ENCODE measurements at regions not wholly inside any gene's neighbourhood (a gene's known extent, or its start where the extent isn't known, plus 50 kb on each side); places are given as distances from the start of the nearest gene placed in this dataset.
"Not testable (repeated sequence)": the region's sequence is repeated elsewhere in the genome, so short reads cannot be mapped to it uniquely, and the experiment has no call there.

DNA sequence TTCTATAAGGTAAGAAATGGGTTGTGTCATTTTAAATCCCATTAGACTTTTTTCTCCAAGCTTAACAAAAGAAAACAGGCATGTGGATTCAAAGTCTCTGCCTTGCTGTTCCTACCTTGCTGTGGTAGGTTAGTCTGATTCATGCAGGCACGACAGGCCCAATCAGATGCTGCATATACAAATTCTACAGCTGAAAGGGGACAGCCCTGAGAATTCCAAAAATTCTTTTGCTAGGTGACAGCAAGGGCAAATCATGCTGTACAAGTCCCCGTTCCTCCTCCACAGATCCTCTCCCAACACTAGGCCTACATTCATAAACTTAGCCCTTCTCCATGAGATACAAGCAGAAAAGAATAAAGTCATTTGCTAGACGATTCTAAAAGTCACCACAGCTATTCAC, 161.2 kb upstream of the THBS1 start:
- no peak overlapping the region for H3K4me2 ChIP-seq (ENCODE audit: insufficient read depth, low read length)
- H3K27ac ChIP-seq (ENCODE audit: insufficient read depth, low read depth, low read length), result no peak overlapping the region
- DNase-seq (ENCODE audit: low read depth, low spot score) (no peak), FAIRE-seq (no peak)
- no peak overlapping the region for H3K9ac ChIP-seq (replicated peaks; ENCODE audit: extremely low read depth, insufficient read depth, low read length)
- no peaks in the 10 kb centered on the region for H3K79me2 ChIP-seq (ENCODE audit: control insufficient read depth, insufficient read depth, low read length)
- H3K4me1 ChIP-seq (ENCODE audit: control insufficient read depth, extremely low read depth, insufficient read depth, low read length), result no peaks in the 10 kb centered on the region
- no peaks in the 10 kb centered on the region for H3K36me3 ChIP-seq (ENCODE audit: control insufficient read depth in 2 of 2, extremely low read depth in 1 of 2, insufficient read depth in 2 of 2, low read length in 2 of 2)
- TF ChIP-seq, protein P1, sequence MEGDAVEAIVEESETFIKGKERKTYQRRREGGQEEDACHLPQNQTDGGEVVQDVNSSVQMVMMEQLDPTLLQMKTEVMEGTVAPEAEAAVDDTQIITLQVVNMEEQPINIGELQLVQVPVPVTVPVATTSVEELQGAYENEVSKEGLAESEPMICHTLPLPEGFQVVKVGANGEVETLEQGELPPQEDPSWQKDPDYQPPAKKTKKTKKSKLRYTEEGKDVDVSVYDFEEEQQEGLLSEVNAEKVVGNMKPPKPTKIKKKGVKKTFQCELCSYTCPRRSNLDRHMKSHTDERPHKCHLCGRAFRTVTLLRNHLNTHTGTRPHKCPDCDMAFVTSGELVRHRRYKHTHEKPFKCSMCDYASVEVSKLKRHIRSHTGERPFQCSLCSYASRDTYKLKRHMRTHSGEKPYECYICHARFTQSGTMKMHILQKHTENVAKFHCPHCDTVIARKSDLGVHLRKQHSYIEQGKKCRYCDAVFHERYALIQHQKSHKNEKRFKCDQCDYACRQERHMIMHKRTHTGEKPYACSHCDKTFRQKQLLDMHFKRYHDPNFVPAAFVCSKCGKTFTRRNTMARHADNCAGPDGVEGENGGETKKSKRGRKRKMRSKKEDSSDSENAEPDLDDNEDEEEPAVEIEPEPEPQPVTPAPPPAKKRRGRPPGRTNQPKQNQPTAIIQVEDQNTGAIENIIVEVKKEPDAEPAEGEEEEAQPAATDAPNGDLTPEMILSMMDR (IDR thresholded peaks at IDR 0.05; ENCODE audit: extremely low read depth in 1 of 2, insufficient read depth in 1 of 2, low read depth in 1 of 2, low read length in 2 of 2), result no peak
- TF ChIP-seq POLR2A (IDR thresholded peaks at IDR 0.05; ENCODE audit: low read depth, low read length), result no peak
- TF ChIP-seq, protein P2, sequence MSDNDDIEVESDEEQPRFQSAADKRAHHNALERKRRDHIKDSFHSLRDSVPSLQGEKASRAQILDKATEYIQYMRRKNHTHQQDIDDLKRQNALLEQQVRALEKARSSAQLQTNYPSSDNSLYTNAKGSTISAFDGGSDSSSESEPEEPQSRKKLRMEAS (IDR thresholded peaks at IDR 0.05; ENCODE audit: insufficient read depth, insufficient read length), result no peak
- no peak for TF ChIP-seq POLR2AphosphoS5 (IDR thresholded peaks at IDR 0.05; ENCODE audit: insufficient read depth, low read depth, low read length)
- no peak for TF ChIP-seq JUN (IDR thresholded peaks at IDR 0.05; ENCODE audit: borderline replicate concordance, insufficient read depth, insufficient read length, low read depth)
- no peak for TF ChIP-seq GATA2 (IDR thresholded peaks at IDR 0.05; ENCODE audit: insufficient read depth, insufficient read length, low read depth, low read length)
- no peak for TF ChIP-seq EZH2 (IDR thresholded peaks at IDR 0.05; ENCODE audit: borderline replicate concordance, low read depth, low read length, severe bottlenecking)
- no peak for TF ChIP-seq FOS (IDR thresholded peaks at IDR 0.05; ENCODE audit: borderline replicate concordance, insufficient read depth, low read length)
- TF ChIP-seq MYC (IDR thresholded peaks at IDR 0.05; ENCODE audit: low read depth, low read length), result no peak
- CTCF ChIA-PET, result interaction anchor here (1.0 kb wide), 1 partner anchor 10 kb away, joined by 3 read pairs; no protein-coding TSS in a partner anchor
- intact Hi-C loops (cut with micrococcal nuclease) (no loop called here), dilution Hi-C loops (cut with MboI; ENCODE audit: extremely low pct_ligation_motif_present, low sequenced_read_pairs) (no loop called here)
- H3K9me1 ChIP-seq (replicated peaks; ENCODE audit: control insufficient read depth, extremely low read depth, insufficient read depth, low read length), result no peaks in the 10 kb centered on the region
- H4K20me1 ChIP-seq (replicated peaks; ENCODE audit: control insufficient read depth, extremely low read depth, insufficient read depth, low read length), result no peaks in the 10 kb centered on the region
- no TSS peak for BruUV-seq (replicated peaks)
- no peak overlapping the region for H3K4me3 ChIP-seq (replicated peaks in 1 of 3; ENCODE audit: insufficient read depth in 1 of 3, low read depth in 1 of 3, low read length in 3 of 3)
- POLR2A ChIA-PET, result interaction anchor here (0.6 kb wide), 1 partner anchor 55 kb away, joined by 3 read pairs; no protein-coding TSS in a partner anchor
- no peaks in the 10 kb centered on the region for H3K9me3 ChIP-seq (replicated peaks; ENCODE audit: control insufficient read depth, insufficient read depth, low read length)
- no peaks in the 10 kb centered on the region for H3K27me3 ChIP-seq (ENCODE audit: control insufficient read depth in 2 of 2, insufficient read depth in 2 of 2, low read length in 2 of 2)
- H2AFZ ChIP-seq (ENCODE audit: low read depth, low read length), result no peak overlapping the region

DNA sequence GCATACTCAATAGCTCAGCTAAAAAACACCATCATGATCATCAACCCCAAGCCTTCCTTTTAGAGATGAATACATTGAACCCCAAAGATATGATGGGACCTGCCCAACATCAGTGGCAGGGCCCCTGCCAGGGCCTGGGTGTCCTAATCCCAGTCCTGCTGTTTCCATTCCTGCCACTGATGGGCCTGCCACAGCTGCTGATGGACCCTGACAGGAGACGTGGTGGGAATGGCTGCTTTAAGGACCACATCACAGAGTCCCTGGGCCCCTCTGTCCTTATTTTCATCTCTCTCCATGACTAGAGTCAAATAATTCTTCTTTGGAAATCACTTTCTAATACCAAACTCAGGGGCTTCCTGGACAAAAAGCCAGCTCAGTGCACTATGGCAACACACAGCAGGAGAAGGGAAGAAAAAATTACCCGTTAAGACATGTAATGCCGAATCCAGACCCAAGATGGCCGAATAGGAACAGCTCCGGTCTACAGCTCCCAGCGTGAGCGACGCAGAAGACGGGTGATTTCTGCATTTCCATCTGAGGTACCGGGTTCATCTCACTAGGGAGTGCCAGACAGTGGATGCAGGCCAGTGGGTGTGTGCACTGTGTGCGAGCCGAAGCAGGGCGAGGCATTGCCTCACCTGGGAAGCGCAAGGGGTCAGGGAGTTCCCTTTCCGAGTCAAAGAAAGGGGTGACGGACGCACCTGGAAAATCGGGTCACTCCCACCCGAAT, 160.6 kb upstream of the THBS1 start:
- H3K36me3 ChIP-seq (ENCODE audit: control insufficient read depth in 2 of 2, extremely low read depth in 1 of 2, insufficient read depth in 2 of 2, low read length in 2 of 2); H3K27ac ChIP-seq (ENCODE audit: insufficient read depth, low read depth, low read length); H3K4me3 ChIP-seq (replicated peaks in 1 of 3; ENCODE audit: insufficient read depth in 1 of 3, low read depth in 1 of 3, low read length in 3 of 3); H3K4me1 ChIP-seq (ENCODE audit: control insufficient read depth, extremely low read depth, insufficient read depth, low read length); H3K27me3 ChIP-seq (ENCODE audit: control insufficient read depth in 2 of 2, insufficient read depth in 2 of 2, low read length in 2 of 2); BruUV-seq (replicated peaks); H3K79me2 ChIP-seq (ENCODE audit: control insufficient read depth, insufficient read depth, low read length); intact Hi-C loops (cut with micrococcal nuclease); dilution Hi-C loops (cut with MboI; ENCODE audit: extremely low pct_ligation_motif_present, low sequenced_read_pairs); H3K9ac ChIP-seq (replicated peaks; ENCODE audit: extremely low read depth, insufficient read depth, low read length); DNase-seq (ENCODE audit: low read depth, low spot score); H3K9me3 ChIP-seq (replicated peaks; ENCODE audit: control insufficient read depth, insufficient read depth, low read length); FAIRE-seq; H4K20me1 ChIP-seq (replicated peaks; ENCODE audit: control insufficient read depth, extremely low read depth, insufficient read depth, low read length); H3K9me1 ChIP-seq (replicated peaks; ENCODE audit: control insufficient read depth, extremely low read depth, insufficient read depth, low read length); H3K4me2 ChIP-seq (ENCODE audit: insufficient read depth, low read length); CTCF ChIA-PET; H2AFZ ChIP-seq (ENCODE audit: low read depth, low read length): not testable (repeated sequence)
- POLR2A ChIA-PET, result interaction anchor here (0.6 kb wide), 1 partner anchor 56 kb away, joined by 3 read pairs; no protein-coding TSS in a partner anchor

DNA sequence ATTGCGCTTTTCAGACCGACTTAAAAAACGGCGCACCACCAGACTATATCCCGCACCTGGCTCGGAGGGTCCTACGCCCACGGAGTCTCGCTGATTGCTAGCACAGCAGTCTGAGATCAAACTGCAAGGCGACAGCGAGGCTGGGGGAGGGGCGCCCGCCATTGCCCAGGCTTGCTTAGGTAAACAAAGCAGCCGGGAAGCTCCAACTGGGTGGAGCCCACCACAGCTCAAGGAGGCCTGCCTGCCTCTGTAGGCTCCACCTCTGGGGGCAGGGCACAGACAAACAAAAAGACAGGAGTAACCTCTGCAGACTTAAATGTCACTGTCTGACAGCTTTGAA, 160.1 kb upstream of the THBS1 start:
- intact Hi-C loops (cut with micrococcal nuclease); H3K27ac ChIP-seq (ENCODE audit: insufficient read depth, low read depth, low read length); H2AFZ ChIP-seq (ENCODE audit: low read depth, low read length); H3K27me3 ChIP-seq (ENCODE audit: control insufficient read depth in 2 of 2, insufficient read depth in 2 of 2, low read length in 2 of 2); H3K9ac ChIP-seq (replicated peaks; ENCODE audit: extremely low read depth, insufficient read depth, low read length); H3K4me3 ChIP-seq (replicated peaks in 1 of 3; ENCODE audit: insufficient read depth in 1 of 3, low read depth in 1 of 3, low read length in 3 of 3); CTCF ChIA-PET; dilution Hi-C loops (cut with MboI; ENCODE audit: extremely low pct_ligation_motif_present, low sequenced_read_pairs); H4K20me1 ChIP-seq (replicated peaks; ENCODE audit: control insufficient read depth, extremely low read depth, insufficient read depth, low read length); H3K4me2 ChIP-seq (ENCODE audit: insufficient read depth, low read length); POLR2A ChIA-PET; BruUV-seq (replicated peaks); H3K9me1 ChIP-seq (replicated peaks; ENCODE audit: control insufficient read depth, extremely low read depth, insufficient read depth, low read length); H3K36me3 ChIP-seq (ENCODE audit: control insufficient read depth in 2 of 2, extremely low read depth in 1 of 2, insufficient read depth in 2 of 2, low read length in 2 of 2); H3K9me3 ChIP-seq (replicated peaks; ENCODE audit: control insufficient read depth, insufficient read depth, low read length); H3K79me2 ChIP-seq (ENCODE audit: control insufficient read depth, insufficient read depth, low read length); FAIRE-seq; H3K4me1 ChIP-seq (ENCODE audit: control insufficient read depth, extremely low read depth, insufficient read depth, low read length); DNase-seq (ENCODE audit: low read depth, low spot score): not testable (repeated sequence)

Measured in endothelial cell of umbilical vein (primary cell).